Activated T-cell treated with anti-CD3 and anti-CD28 coated beads, Interleukin-2, amount 50 U/mL, for 4 hours (primary cell): ENCODE measurements at regions not wholly inside any gene's neighbourhood (a gene's known extent, or its start where the extent isn't known, plus 50 kb on each side); places are given as distances from the start of the nearest gene placed in this dataset.

Experiments used
- ATAC-seq, 2 donors: fragments of 200-7000 bp; cut with Tn5 transposase; one replicate each; pipeline ENCODE4 v1.10.0; 2021
- DNase-seq: peaks from one replicate; pipeline ENCODE4 v3.0.0-alpha.2; 2020
- H3K27me3 Mint-ChIP-seq: one replicate; pipeline ENCODE4 v1.8.0; 2021; ENCODE audit warnings: low read depth, mixed read lengths
- H3K36me3 Mint-ChIP-seq: one replicate; pipeline ENCODE4 v1.8.0; 2022; ENCODE audit warnings: mixed read lengths; ENCODE audit not compliant: insufficient read depth
- H3K4me1 Mint-ChIP-seq: one replicate; pipeline ENCODE4 v1.8.0; 2021; ENCODE audit warnings: low read depth, mixed read lengths
- H3K4me3 Mint-ChIP-seq: one replicate; pipeline ENCODE4 v1.8.0; 2021; ENCODE audit warnings: mild to moderate bottlenecking, moderate library complexity, mixed read lengths
- H3K9me3 Mint-ChIP-seq: one replicate; pipeline ENCODE4 v1.8.0; 2021; ENCODE audit warnings: mixed read lengths

- no peaks in the 10 kb centered on the region for H3K4me1 Mint-ChIP-seq
- H3K27me3 Mint-ChIP-seq, result no peaks in the 10 kb centered on the region
- H3K36me3 Mint-ChIP-seq, result no peaks in the 10 kb centered on the region
- no peaks in the 10 kb centered on the region for H3K9me3 Mint-ChIP-seq
- DNase-seq, result no peak
- ATAC-seq, result no peak
- no peak overlapping the region for H3K4me3 Mint-ChIP-seq
These were observed 267.6 kb downstream of the DCDC2C start for GRCh38 chr2:3970791-3971651.

- H3K27me3 Mint-ChIP-seq, result no peaks in the 10 kb centered on the region
- H3K4me3 Mint-ChIP-seq, result no peak overlapping the region
- no peak for DNase-seq
- no peaks in the 10 kb centered on the region for H3K9me3 Mint-ChIP-seq
- H3K4me1 Mint-ChIP-seq, result no peaks in the 10 kb centered on the region
- H3K36me3 Mint-ChIP-seq, result no peaks in the 10 kb centered on the region
- ATAC-seq, result no peak
These were observed 268.3 kb downstream of the DCDC2C start for GRCh38 chr2:3971652-3972192.

GRCh38 chr2:3972377-3972776 lies 269.0 kb downstream of the DCDC2C start:
- no peak for DNase-seq
- ATAC-seq, result no peak
- no peak overlapping the region for H3K4me3 Mint-ChIP-seq
- H3K27me3 Mint-ChIP-seq, result no peaks in the 10 kb centered on the region
- H3K4me1 Mint-ChIP-seq, result no peaks in the 10 kb centered on the region
- no peaks in the 10 kb centered on the region for H3K9me3 Mint-ChIP-seq
- no peaks in the 10 kb centered on the region for H3K36me3 Mint-ChIP-seq

GRCh38 chr2:3974765-3975164 lies 271.4 kb downstream of the DCDC2C start:
- Mint-ChIP-seq H3K9me3 (peaks cover 5% of the 10 kb centered on the region), H3K4me1 (no peaks in the 10 kb centered on the region), H3K4me3 (no peak overlapping the region), H3K27me3 (no peaks in the 10 kb centered on the region), H3K36me3 (no peaks in the 10 kb centered on the region)
- DNase-seq (no peak), ATAC-seq (no peak)

GRCh38 chr2:3981446-3981987 lies 278.1 kb downstream of the DCDC2C start:
- no peak overlapping the region for H3K4me3 Mint-ChIP-seq
- ATAC-seq (no peak), DNase-seq (no peak)
- H3K36me3 Mint-ChIP-seq, result no peaks in the 10 kb centered on the region
- no peaks in the 10 kb centered on the region for H3K27me3 Mint-ChIP-seq
- H3K4me1 Mint-ChIP-seq, result no peaks in the 10 kb centered on the region
- peaks cover 5% of the 10 kb centered on the region for H3K9me3 Mint-ChIP-seq

GRCh38 chr2:3982160-3982559 lies 278.8 kb downstream of the DCDC2C start:
- Mint-ChIP-seq H3K27me3 (no peaks in the 10 kb centered on the region), H3K4me1 (no peaks in the 10 kb centered on the region), H3K36me3 (no peaks in the 10 kb centered on the region), H3K4me3 (no peak overlapping the region), H3K9me3 (peaks cover 5% of the 10 kb centered on the region)
- no peak for DNase-seq
- no peak for ATAC-seq

DNA sequence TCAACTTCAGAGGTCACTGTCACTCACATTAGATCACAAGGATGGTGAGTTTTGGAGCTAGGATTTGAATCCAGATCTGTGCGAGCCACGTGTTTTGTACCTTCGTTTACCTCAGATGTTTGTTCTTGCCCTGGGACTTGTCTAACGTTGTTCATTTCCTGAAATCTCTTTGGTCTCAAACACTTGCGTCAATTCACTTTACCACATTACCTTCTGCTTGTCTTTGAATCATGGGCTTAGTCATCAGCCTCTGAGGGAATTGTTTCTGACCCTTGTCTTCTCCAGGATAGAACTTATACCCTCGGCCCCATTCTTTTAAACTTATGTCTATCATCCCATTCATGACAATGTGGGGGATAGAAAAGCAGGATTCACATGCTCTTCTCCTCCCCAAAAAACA lies 282.7 kb downstream of the DCDC2C start:
- H3K4me3 Mint-ChIP-seq, result no peak overlapping the region
- peaks cover 3% of the 10 kb centered on the region for H3K9me3 Mint-ChIP-seq
- ATAC-seq, result no peak
- DNase-seq, result no peak
- no peaks in the 10 kb centered on the region for H3K36me3 Mint-ChIP-seq
- H3K4me1 Mint-ChIP-seq, result no peaks in the 10 kb centered on the region
- H3K27me3 Mint-ChIP-seq, result no peaks in the 10 kb centered on the region

DNA sequence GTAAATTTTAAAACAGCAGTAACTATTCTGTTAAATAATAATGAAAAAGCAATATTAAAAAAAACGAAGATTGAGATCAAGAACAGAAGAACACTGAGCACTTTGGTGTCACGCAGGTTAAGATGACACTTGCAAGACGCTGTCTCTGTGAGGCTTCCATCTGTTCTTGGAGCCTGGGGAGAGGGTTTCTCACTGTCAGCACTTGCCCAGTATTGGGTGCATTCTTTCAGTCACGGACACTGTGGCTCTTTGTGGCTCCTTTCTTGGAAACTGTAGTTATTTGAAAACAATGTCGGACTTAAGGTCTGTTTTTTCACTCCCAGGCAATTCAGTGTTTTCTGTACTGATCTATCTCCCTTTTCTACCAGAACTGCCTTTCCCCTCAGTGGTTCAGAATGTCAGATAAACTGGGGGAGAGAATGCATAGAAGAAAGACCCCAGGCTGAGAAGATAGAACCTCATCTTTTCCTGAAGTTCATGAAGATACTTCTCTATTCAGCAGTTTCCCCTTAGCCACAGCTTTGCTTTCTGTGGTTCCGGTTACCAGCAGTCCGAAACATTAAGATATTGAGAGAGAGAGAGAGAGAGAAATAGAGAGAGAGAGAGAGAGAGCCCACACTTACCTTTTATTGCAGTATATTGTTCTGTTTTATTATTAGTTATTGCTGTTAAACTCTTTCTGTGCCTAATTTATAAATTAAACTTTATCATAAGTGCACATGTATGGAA lies 283.3 kb downstream of the DCDC2C start:
- Mint-ChIP-seq H3K4me1 (no peaks in the 10 kb centered on the region), H3K4me3 (no peak overlapping the region), H3K9me3 (peaks cover 9% of the 10 kb centered on the region), H3K36me3 (no peaks in the 10 kb centered on the region), H3K27me3 (peaks cover 1% of the 10 kb centered on the region)
- DNase-seq (no peak), ATAC-seq (no peak)

GRCh38 chr2:4002841-4003403 lies 299.5 kb downstream of the DCDC2C start:
- Mint-ChIP-seq H3K36me3 (no peaks in the 10 kb centered on the region), H3K9me3 (peaks cover 10% of the 10 kb centered on the region), H3K4me3 (no peak overlapping the region), H3K4me1 (no peaks in the 10 kb centered on the region), H3K27me3 (no peaks in the 10 kb centered on the region)
- ATAC-seq (no peak), DNase-seq (no peak)

GRCh38 chr2:4012197-4012596 lies 308.8 kb downstream of the DCDC2C start:
- Mint-ChIP-seq H3K27me3 (peaks cover 4% of the 10 kb centered on the region), H3K36me3 (no peaks in the 10 kb centered on the region), H3K4me3 (no peak overlapping the region), H3K9me3 (peaks cover 18% of the 10 kb centered on the region), H3K4me1 (no peaks in the 10 kb centered on the region)
- ATAC-seq (no peak), DNase-seq (no peak)

DNA sequence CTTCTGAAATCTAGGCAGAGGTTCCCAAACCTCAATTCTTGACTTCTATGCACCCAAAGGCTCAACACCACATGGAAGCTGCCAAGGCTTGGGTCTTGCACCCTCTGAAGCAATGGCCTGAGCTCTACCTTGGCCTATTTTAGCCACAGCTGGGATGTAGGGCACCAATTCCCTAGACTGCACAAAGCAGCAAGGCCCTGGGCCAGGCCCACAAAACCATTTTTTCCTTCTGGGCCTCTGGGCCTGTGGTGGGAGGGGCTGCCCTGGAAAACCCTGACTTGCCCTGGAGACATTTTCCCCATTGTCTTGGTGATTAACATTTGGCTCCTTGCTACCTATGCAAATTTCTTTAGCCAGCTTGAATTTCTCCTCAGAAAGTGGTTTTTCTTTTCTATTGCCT lies 315.2 kb downstream of the DCDC2C start:
- no peak overlapping the region for H3K4me3 Mint-ChIP-seq
- DNase-seq, result no peak
- peaks cover 17% of the 10 kb centered on the region for H3K9me3 Mint-ChIP-seq
- H3K4me1 Mint-ChIP-seq, result no peaks in the 10 kb centered on the region
- no peak for ATAC-seq
- H3K36me3 Mint-ChIP-seq, result no peaks in the 10 kb centered on the region
- no peaks in the 10 kb centered on the region for H3K27me3 Mint-ChIP-seq

GRCh38 chr2:4020153-4020552 lies 316.8 kb downstream of the DCDC2C start:
- H3K27me3 Mint-ChIP-seq, result no peaks in the 10 kb centered on the region
- DNase-seq (no peak), ATAC-seq (no peak)
- no peaks in the 10 kb centered on the region for H3K4me1 Mint-ChIP-seq
- H3K36me3 Mint-ChIP-seq, result no peaks in the 10 kb centered on the region
- H3K9me3 Mint-ChIP-seq, result peaks cover 15% of the 10 kb centered on the region
- no peak overlapping the region for H3K4me3 Mint-ChIP-seq

DNA sequence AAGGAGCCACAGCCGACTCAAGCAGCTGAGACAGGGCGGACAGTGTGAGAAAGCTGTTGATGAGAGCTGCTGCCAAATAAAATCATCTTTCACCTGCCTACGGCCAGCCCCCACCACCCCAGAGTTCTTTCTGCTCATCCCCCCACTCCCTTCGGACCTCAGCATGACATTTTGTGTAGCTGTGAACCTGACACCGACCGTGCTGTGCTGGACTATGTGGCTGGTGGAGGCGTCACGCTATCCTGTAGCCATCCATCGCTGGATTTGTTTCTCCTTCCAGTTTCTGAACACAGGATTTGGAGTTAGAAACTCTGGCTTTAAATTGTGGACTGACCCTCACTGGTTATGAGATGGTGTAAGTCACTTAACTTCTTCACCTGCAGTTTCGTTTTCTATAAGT lies 317.3 kb downstream of the DCDC2C start:
- Mint-ChIP-seq H3K4me3 (no peak overlapping the region), H3K27me3 (no peaks in the 10 kb centered on the region), H3K36me3 (no peaks in the 10 kb centered on the region), H3K9me3 (peaks cover 15% of the 10 kb centered on the region), H3K4me1 (no peaks in the 10 kb centered on the region)
- no peak for DNase-seq
- no peak for ATAC-seq

DNA sequence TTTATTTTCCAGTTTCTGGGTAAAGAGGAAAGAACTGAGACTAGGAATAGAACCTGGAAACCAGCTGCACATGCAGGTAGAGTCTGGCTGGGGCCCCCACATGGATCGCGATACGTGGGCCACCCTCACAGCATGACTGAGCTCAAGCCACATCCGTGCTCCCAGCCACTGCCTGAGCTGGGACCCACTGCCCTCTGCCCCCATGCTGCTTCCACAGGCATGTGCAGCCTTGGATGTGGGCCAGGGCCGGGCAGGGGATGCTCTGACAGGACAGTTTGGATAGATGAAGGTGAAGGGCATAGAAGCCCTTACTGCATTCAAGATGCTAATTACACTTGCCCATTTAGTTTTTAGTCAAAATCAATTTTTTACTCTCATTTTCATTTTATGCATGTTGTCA lies 321.2 kb downstream of the DCDC2C start:
- H3K4me3 Mint-ChIP-seq, result no peak overlapping the region
- H3K9me3 Mint-ChIP-seq, result no peaks in the 10 kb centered on the region
- no peaks in the 10 kb centered on the region for H3K36me3 Mint-ChIP-seq
- no peaks in the 10 kb centered on the region for H3K27me3 Mint-ChIP-seq
- ATAC-seq, result no peak
- no peaks in the 10 kb centered on the region for H3K4me1 Mint-ChIP-seq
- no peak for DNase-seq
